Adrenal gland (tissue), 5 donors: ENCODE measurements at regions not wholly inside any gene's neighbourhood (a gene's known extent, or its start where the extent isn't known, plus 50 kb on each side); places are given as distances from the start of the nearest gene placed in this dataset.

Experiments
- POLR2A ChIP-seq, 2 donors: fragments of 450-650 bp; IDR thresholded peaks; one replicate each; pipeline ENCODE4 v1.6.1; 2017; ENCODE audit warnings: antibody characterized with exemption in 2 of 2, mild to moderate bottlenecking in 2 of 2, moderate library complexity in 1 of 2
- TF ChIP-seq, protein P1 (sequence below), 6 experiments: fragments of 450-650 bp in 4 of 6; fragments of 200-600 bp in 2 of 6; sonication (generic) in 1 of 6; IDR thresholded peaks; 1 replicate in 5 of 6; 2 replicates in 1 of 6; pipeline versions ENCODE4 v1.5.1 to v1.8.0; 2016 to 2021; ENCODE audit warnings: antibody characterized with exemption in 6 of 6, mild to moderate bottlenecking in 2 of 6, moderate library complexity in 1 of 6
- donor health status: DM: no; HTN: no; CAD: no.

GRCh38 chr2:133992454-133992853 lies 261.4 kb upstream of the MGAT5 start:
- TF ChIP-seq, protein P1, sequence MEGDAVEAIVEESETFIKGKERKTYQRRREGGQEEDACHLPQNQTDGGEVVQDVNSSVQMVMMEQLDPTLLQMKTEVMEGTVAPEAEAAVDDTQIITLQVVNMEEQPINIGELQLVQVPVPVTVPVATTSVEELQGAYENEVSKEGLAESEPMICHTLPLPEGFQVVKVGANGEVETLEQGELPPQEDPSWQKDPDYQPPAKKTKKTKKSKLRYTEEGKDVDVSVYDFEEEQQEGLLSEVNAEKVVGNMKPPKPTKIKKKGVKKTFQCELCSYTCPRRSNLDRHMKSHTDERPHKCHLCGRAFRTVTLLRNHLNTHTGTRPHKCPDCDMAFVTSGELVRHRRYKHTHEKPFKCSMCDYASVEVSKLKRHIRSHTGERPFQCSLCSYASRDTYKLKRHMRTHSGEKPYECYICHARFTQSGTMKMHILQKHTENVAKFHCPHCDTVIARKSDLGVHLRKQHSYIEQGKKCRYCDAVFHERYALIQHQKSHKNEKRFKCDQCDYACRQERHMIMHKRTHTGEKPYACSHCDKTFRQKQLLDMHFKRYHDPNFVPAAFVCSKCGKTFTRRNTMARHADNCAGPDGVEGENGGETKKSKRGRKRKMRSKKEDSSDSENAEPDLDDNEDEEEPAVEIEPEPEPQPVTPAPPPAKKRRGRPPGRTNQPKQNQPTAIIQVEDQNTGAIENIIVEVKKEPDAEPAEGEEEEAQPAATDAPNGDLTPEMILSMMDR (IDR thresholded peaks at IDR 0.05): no peak
- TF ChIP-seq POLR2A (IDR thresholded peaks at IDR 0.05): no peak
